ENCODE measurements at regions not wholly inside any gene's neighbourhood (a gene's known extent, or its start where the extent isn't known, plus 50 kb on each side); places are given as distances from the start of the nearest gene placed in this dataset.

GRCh38 chr16:85176541-85177447 lies 64.5 kb upstream of the CIBAR2 start:
- Histone ChIP-seq H3K79me2 (replicated peaks; ENCODE audit: insufficient read depth, low read length) (no peaks in the 10 kb centered on the region), H3K36me3 (ENCODE audit: insufficient read depth, low read length) (no peaks in the 10 kb centered on the region), H3K9me3 (ENCODE audit: low read length) (no peaks in the 10 kb centered on the region), H4K20me1 (ENCODE audit: insufficient read depth) (no peaks in the 10 kb centered on the region), H3K27ac (ENCODE audit: low read length) (no peak overlapping the region), H3K4me3 (ENCODE audit: low read length) (no peak overlapping the region), H3K9ac (ENCODE audit: low read length) (no peak overlapping the region), H2AFZ (ENCODE audit: low read depth, low read length) (no peak overlapping the region), H3K9me2 (ENCODE audit: insufficient read depth, low read length) (no peaks in the 10 kb centered on the region), H3K4me2 (ENCODE audit: low read length) (no peak overlapping the region), H3K27me3 (ENCODE audit: insufficient read depth, low read depth, low read length) (peaks cover 5% of the 10 kb centered on the region), H3F3A (ENCODE audit: insufficient read depth, low read length, poor library complexity, severe bottlenecking) (no peaks in the 10 kb centered on the region)
- TF ChIP-seq EZH2 (IDR thresholded peaks at IDR 0.05; ENCODE audit: borderline replicate concordance, insufficient read depth, low read length, poor library complexity, severe bottlenecking) (no peak), MXI1 (conservative IDR thresholded peaks at IDR 0.05; ENCODE audit: poor library complexity, severe bottlenecking) (no peak), SMC3 (conservative IDR thresholded peaks at IDR 0.05; ENCODE audit: poor library complexity) (no peak), TAF1 (IDR thresholded peaks at IDR 0.05; ENCODE audit: low read depth) (no peak), RAD21 (conservative IDR thresholded peaks at IDR 0.05) (no peak), EP300 (conservative IDR thresholded peaks at IDR 0.05; ENCODE audit: poor library complexity, severe bottlenecking) (no peak), POLR2AphosphoS5 (IDR thresholded peaks at IDR 0.05) (no peak), REST (IDR thresholded peaks at IDR 0.05; ENCODE audit: borderline replicate concordance) (no peak)
- TF ChIP-seq, protein P1, sequence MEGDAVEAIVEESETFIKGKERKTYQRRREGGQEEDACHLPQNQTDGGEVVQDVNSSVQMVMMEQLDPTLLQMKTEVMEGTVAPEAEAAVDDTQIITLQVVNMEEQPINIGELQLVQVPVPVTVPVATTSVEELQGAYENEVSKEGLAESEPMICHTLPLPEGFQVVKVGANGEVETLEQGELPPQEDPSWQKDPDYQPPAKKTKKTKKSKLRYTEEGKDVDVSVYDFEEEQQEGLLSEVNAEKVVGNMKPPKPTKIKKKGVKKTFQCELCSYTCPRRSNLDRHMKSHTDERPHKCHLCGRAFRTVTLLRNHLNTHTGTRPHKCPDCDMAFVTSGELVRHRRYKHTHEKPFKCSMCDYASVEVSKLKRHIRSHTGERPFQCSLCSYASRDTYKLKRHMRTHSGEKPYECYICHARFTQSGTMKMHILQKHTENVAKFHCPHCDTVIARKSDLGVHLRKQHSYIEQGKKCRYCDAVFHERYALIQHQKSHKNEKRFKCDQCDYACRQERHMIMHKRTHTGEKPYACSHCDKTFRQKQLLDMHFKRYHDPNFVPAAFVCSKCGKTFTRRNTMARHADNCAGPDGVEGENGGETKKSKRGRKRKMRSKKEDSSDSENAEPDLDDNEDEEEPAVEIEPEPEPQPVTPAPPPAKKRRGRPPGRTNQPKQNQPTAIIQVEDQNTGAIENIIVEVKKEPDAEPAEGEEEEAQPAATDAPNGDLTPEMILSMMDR (IDR thresholded peaks at IDR 0.05; ENCODE audit: poor library complexity, severe bottlenecking): no peak

- no peak overlapping the region for H3K27ac ChIP-seq (ENCODE audit: low read length)
- H3K36me3 ChIP-seq (ENCODE audit: insufficient read depth, low read length): no peaks in the 10 kb centered on the region
- no peak overlapping the region for H3K4me3 ChIP-seq (ENCODE audit: low read length)
- H3K9me2 ChIP-seq (ENCODE audit: insufficient read depth, low read length): no peaks in the 10 kb centered on the region
- H3F3A ChIP-seq (ENCODE audit: insufficient read depth, low read length, poor library complexity, severe bottlenecking): no peaks in the 10 kb centered on the region
- H4K20me1 ChIP-seq (ENCODE audit: insufficient read depth): no peaks in the 10 kb centered on the region
- no peak overlapping the region for H3K9ac ChIP-seq (ENCODE audit: low read length)
- H3K4me2 ChIP-seq (ENCODE audit: low read length): no peak overlapping the region
- H3K9me3 ChIP-seq (ENCODE audit: low read length): no peaks in the 10 kb centered on the region
- no peak for TF ChIP-seq POLR2AphosphoS5 (IDR thresholded peaks at IDR 0.05)
- TF ChIP-seq RAD21 (conservative IDR thresholded peaks at IDR 0.05): no peak
- TF ChIP-seq SMC3 (conservative IDR thresholded peaks at IDR 0.05; ENCODE audit: poor library complexity): no peak
- H2AFZ ChIP-seq (ENCODE audit: low read depth, low read length): no peak overlapping the region
- H3K27me3 ChIP-seq (ENCODE audit: insufficient read depth, low read depth, low read length): peaks cover 5% of the 10 kb centered on the region
- no peaks in the 10 kb centered on the region for H3K79me2 ChIP-seq (replicated peaks; ENCODE audit: insufficient read depth, low read length)
These were observed 65.2 kb upstream of the CIBAR2 start for GRCh38 chr16:85177448-85177846.
